Karpas-422 (cell line): ENCODE measurements at regions not wholly inside any gene's neighbourhood (a gene's known extent, or its start where the extent isn't known, plus 50 kb on each side); places are given as distances from the start of the nearest gene placed in this dataset.

Experiments
- DNase-seq: peaks from one replicate; pipeline ENCODE4 v3.0.0-alpha.2; 2015
- H2AFZ ChIP-seq: fragments of 200-600 bp; sonication (generic); 2 replicates; pipeline ENCODE4 v1.6.1; 2014; ENCODE audit warnings: antibody characterized with exemption, low read length, mixed read lengths
- H3K27ac ChIP-seq: fragments of 200-600 bp; sonication (generic); 2 replicates; pipeline ENCODE4 v1.5.1; 2014; ENCODE audit warnings: mild to moderate bottlenecking, low read length, moderate library complexity
- H3K27me3 ChIP-seq: fragments of 200-600 bp; sonication (generic); 2 replicates; pipeline ENCODE4 v1.6.1; 2014; ENCODE audit warnings: low read length, mixed read lengths
- H3K36me3 ChIP-seq: fragments of 200-600 bp; sonication (generic); 2 replicates; pipeline ENCODE4 v1.6.1; 2014; ENCODE audit warnings: low read length, mixed read lengths; ENCODE audit not compliant: insufficient read depth
- H3K4me1 ChIP-seq: fragments of 200-600 bp; sonication (generic); 2 replicates; pipeline ENCODE4 v1.6.1; 2014; ENCODE audit warnings: mild to moderate bottlenecking, low read length, mixed read lengths
- H3K4me2 ChIP-seq: fragments of 200-600 bp; sonication (generic); 2 replicates; pipeline ENCODE4 v1.6.1; 2014; ENCODE audit warnings: low read length, low read depth, mild to moderate bottlenecking; ENCODE audit not compliant: poor library complexity, severe bottlenecking
- H3K4me3 ChIP-seq: fragments of 200-600 bp; sonication (generic); 2 replicates; pipeline ENCODE4 v1.5.1; 2014; ENCODE audit warnings: mild to moderate bottlenecking, antibody characterized with exemption, low read length, mixed read lengths
- H3K79me2 ChIP-seq: fragments of 200-600 bp; sonication (generic); 2 replicates; pipeline ENCODE4 v1.6.1; 2014; ENCODE audit warnings: mild to moderate bottlenecking, low read length, mixed read lengths
- H3K9ac ChIP-seq: fragments of 200-600 bp; sonication (generic); 2 replicates; pipeline ENCODE4 v1.6.0; 2014; ENCODE audit warnings: low read length
- H3K9me2 ChIP-seq: fragments of 200-600 bp; sonication (generic), shearing (Covaris generic); replicated peaks from 2 replicates; pipeline ENCODE4 v1.6.0; 2014; ENCODE audit warnings: mild to moderate bottlenecking, low read length, moderate library complexity; ENCODE audit not compliant: insufficient read depth
- H3K9me3 ChIP-seq: fragments of 300-700, 200-600 bp; sonication (generic); 2 replicates; pipeline ENCODE4 v1.6.1; 2014; ENCODE audit warnings: low read length, mixed read lengths
- H4K20me1 ChIP-seq: fragments of 200-600 bp; sonication (generic); 2 replicates; pipeline ENCODE4 v1.6.1; 2014; ENCODE audit warnings: mild to moderate bottlenecking, antibody characterized with exemption, low read length, low read depth; ENCODE audit not compliant: insufficient read depth

DNA sequence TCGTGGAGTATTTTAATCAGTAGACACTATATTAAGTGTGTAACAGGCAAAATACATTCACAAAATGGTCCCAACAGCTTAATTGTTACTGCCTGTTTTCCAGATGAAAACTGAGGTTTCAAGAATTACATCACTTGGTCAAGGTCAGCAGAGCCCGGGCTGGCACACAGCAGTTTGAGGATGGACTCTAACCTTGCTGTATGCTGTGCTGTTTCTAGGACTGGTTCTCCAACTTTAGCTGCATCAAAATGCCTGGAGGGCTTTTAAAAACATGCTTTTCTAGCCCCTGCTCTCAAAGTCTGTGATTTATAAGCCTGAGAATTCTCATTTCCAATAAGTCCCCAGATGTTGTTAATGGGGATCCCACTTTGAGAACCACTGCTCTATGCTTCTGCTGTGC lies 247.1 kb upstream of the FZD8 start:
- Histone ChIP-seq H3K4me2 (no peak overlapping the region), H3K36me3 (no peaks in the 10 kb centered on the region), H3K27me3 (no peaks in the 10 kb centered on the region), H3K79me2 (no peaks in the 10 kb centered on the region), H3K9me3 (no peaks in the 10 kb centered on the region), H3K4me1 (no peaks in the 10 kb centered on the region), H4K20me1 (no peaks in the 10 kb centered on the region), H3K9me2 (no peaks in the 10 kb centered on the region), H3K9ac (no peak overlapping the region), H3K4me3 (no peak overlapping the region), H3K27ac (no peak overlapping the region), H2AFZ (no peak overlapping the region)
- no peak for DNase-seq

DNA sequence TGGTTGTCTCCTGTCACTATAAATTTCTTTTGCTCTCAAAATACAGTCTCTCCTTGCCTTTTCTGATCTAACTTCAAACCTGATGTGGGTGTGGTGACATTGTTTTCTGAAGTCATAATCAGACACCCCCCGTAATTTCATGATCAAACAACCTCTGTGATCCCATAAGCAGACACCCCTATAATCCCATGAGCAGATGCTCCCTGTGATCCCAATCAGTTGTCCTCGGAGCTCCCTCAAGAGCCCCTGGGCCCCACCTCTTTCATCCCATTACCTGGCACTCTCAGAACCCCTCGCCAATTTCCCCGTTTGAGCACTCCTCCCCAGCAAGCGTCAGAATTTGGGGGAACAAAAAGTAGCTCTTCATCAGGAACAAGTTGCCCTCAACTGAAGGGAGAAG lies 246.3 kb upstream of the FZD8 start:
- H3K36me3 ChIP-seq: no peaks in the 10 kb centered on the region
- DNase-seq: no peak

DNA sequence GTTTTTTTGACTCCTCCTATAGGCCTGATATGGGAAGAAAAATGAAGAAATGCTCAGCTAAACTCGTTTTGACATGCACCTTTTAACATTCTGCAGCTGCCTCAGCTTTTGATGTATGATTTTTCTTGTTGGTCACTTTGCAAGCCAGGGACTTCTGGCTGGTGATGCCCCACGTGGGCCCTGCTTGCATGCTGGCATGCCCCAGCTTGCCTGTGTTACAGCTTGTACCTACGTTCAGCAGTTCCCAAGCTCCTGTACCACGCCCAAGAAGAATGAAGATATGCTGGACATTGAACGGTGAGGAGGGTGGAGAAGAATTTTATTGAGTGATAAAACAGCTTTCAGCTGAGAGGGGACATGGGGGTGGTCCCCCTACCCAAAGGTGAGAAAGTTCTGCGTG lies 245.6 kb upstream of the FZD8 start:
- Histone ChIP-seq H3K4me3 (no peak overlapping the region), H2AFZ (no peak overlapping the region), H3K4me2 (no peak overlapping the region), H3K79me2 (no peaks in the 10 kb centered on the region), H4K20me1 (no peaks in the 10 kb centered on the region), H3K9ac (no peak overlapping the region), H3K4me1 (no peaks in the 10 kb centered on the region), H3K36me3 (no peaks in the 10 kb centered on the region), H3K9me3 (no peaks in the 10 kb centered on the region), H3K27ac (no peak overlapping the region), H3K9me2 (no peaks in the 10 kb centered on the region), H3K27me3 (no peaks in the 10 kb centered on the region)
- no peak for DNase-seq

More for the DNA sequence above, 246.3 kb upstream of the FZD8 start:
- Histone ChIP-seq H3K27ac (no peak overlapping the region), H3K9me3 (no peaks in the 10 kb centered on the region), H3K27me3 (no peaks in the 10 kb centered on the region), H3K4me1 (no peaks in the 10 kb centered on the region), H2AFZ (no peak overlapping the region), H3K9me2 (no peaks in the 10 kb centered on the region), H3K4me3 (no peak overlapping the region), H3K4me2 (no peak overlapping the region), H4K20me1 (no peaks in the 10 kb centered on the region), H3K79me2 (no peaks in the 10 kb centered on the region), H3K9ac (no peak overlapping the region)

DNA sequence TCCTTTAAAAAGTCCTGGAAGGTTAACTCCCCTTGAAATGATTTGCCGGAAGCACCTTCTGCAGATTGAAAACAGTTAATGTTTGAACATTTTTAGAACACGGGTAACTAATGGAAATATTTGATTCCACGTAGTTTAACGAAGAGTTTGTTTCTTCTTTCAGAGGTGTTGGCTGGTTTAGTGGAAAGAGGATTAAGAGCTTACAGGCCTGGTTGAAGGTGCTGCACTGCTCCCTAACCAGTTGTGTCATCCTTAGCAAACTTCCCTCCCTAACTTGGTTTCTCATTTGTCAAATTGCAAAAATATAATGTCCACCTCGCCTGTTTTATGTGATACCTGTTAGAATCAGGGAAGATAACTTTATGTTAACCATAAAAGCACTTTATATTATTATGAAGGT lies 243.0 kb upstream of the FZD8 start:
- no peak overlapping the region for H3K4me2 ChIP-seq
- no peaks in the 10 kb centered on the region for H4K20me1 ChIP-seq
- no peaks in the 10 kb centered on the region for H3K4me1 ChIP-seq
- H3K4me3 ChIP-seq: no peak overlapping the region
- H3K36me3 ChIP-seq: no peaks in the 10 kb centered on the region
- no peak overlapping the region for H3K9ac ChIP-seq
- no peaks in the 10 kb centered on the region for H3K27me3 ChIP-seq
- no peak overlapping the region for H2AFZ ChIP-seq
- no peaks in the 10 kb centered on the region for H3K9me2 ChIP-seq
- H3K9me3 ChIP-seq: no peaks in the 10 kb centered on the region
- no peaks in the 10 kb centered on the region for H3K79me2 ChIP-seq
- DNase-seq: no peak
- no peak overlapping the region for H3K27ac ChIP-seq

DNA sequence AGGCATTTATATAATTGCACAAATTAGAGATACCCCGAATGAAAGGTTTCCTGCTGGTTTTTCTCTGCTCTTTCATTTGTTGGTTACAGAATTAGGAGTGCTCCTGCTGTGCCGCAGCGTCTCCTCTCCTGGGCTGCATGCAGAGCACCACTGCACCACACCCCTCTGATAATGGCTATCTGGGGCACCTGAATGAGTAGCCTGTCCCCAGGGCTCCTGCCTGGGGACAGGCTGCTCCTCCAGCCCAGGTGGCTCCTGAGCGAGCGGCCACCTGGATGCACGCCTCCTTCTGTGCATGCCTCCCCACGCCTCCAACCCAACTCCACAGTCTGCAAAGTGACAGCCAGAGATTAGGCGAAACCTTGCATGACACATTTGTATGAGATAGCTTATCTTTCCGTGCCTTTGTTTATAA lies 242.6 kb upstream of the FZD8 start:
- Histone ChIP-seq H2AFZ (no peak overlapping the region), H3K79me2 (no peaks in the 10 kb centered on the region), H4K20me1 (no peaks in the 10 kb centered on the region), H3K4me1 (no peaks in the 10 kb centered on the region), H3K9me3 (no peaks in the 10 kb centered on the region), H3K27me3 (no peaks in the 10 kb centered on the region), H3K4me3 (no peak overlapping the region), H3K36me3 (no peaks in the 10 kb centered on the region), H3K9ac (no peak overlapping the region), H3K27ac (no peak overlapping the region), H3K4me2 (no peak overlapping the region), H3K9me2 (no peaks in the 10 kb centered on the region)
- no peak for DNase-seq

DNA sequence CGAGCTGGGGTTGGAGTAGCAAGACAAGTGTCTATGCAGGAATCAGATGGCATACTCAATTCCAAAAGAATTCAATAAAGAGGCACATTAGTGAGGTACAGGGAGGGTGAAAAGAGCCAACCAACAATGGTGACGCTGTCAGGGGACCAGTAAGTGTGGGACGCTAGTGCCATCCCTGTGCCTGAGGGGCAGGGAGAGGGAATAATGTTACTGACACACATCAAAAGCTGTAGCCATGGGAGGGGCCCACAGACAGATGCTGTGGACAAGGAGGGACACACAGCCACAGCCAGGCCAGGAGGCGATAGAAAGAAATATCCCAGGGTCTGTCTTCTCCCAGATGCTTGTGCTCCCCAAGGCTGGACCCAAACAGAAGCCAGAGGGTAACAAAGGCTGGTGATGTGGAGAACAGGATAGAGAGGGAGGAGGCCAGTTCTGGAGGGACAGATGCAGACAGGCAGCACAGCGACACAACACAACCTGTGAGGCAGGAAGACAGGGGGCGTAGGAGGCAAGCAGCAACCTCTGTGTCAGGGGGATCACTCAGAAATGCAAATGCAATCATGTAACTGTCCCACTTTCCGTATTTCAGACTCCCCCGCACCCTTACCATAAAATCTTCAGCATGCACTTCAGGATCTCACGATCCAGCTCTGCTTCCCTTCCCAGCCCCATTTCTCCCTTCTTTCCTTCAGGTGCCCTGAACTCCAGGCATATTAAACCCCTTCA lies 240.5 kb upstream of the FZD8 start:
- Histone ChIP-seq H4K20me1 (no peaks in the 10 kb centered on the region), H3K27me3 (no peaks in the 10 kb centered on the region), H3K27ac (no peak overlapping the region), H3K9me2 (no peaks in the 10 kb centered on the region), H3K79me2 (no peaks in the 10 kb centered on the region), H3K4me1 (no peaks in the 10 kb centered on the region), H3K9me3 (no peaks in the 10 kb centered on the region), H3K9ac (no peak overlapping the region), H2AFZ (no peak overlapping the region), H3K4me2 (no peak overlapping the region), H3K4me3 (no peak overlapping the region), H3K36me3 (no peaks in the 10 kb centered on the region)
- DNase-seq: no peak

DNA sequence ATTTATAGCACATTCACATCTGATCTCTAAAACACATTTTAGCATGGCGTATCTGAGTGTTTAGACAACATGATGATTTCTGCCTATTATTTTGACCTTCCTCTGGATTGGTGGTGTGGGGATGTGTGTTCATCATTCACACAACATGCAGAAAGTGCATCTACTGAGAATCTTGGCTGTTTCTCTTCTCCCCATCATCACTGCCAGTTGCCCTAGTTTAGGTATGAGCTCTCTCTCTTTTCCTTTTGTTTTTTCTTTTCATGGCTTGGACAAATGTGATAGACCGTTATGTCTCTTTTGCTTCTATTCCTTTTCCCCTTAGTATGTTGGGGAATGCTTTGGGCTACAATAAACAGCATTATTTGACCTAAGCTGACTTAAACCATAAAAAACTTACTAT lies 239.2 kb upstream of the FZD8 start:
- no peaks in the 10 kb centered on the region for H3K36me3 ChIP-seq
- no peak overlapping the region for H3K4me3 ChIP-seq
- H3K9me2 ChIP-seq: no peaks in the 10 kb centered on the region
- no peaks in the 10 kb centered on the region for H3K9me3 ChIP-seq
- no peaks in the 10 kb centered on the region for H3K27me3 ChIP-seq
- H3K4me2 ChIP-seq: no peak overlapping the region
- H3K4me1 ChIP-seq: no peaks in the 10 kb centered on the region
- no peak overlapping the region for H3K27ac ChIP-seq
- no peak overlapping the region for H2AFZ ChIP-seq
- no peak for DNase-seq
- no peaks in the 10 kb centered on the region for H4K20me1 ChIP-seq
- no peaks in the 10 kb centered on the region for H3K79me2 ChIP-seq
- no peak overlapping the region for H3K9ac ChIP-seq

DNA sequence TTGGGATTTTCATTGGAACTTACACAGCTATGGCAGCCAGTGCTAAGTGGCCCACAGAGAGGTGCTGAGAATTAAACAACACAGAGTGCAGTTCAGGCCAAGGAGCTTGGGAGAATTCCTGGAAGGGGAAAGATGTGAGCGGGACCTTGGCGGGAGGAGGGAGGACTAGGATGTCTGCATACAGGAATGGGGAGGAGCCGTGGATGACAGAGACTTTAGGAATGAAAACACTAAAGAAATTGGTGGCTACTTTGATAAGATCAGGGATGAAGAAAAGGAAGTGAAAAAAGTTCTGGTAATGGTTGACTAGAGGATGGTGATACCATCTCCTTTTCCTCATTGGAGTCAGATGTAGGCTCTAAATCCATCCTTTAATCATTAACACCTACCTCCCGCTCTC lies 234.2 kb upstream of the FZD8 start:
- no peaks in the 10 kb centered on the region for H3K4me1 ChIP-seq
- H3K4me3 ChIP-seq: no peak overlapping the region
- no peak overlapping the region for H3K9ac ChIP-seq
- no peaks in the 10 kb centered on the region for H3K27me3 ChIP-seq
- DNase-seq: no peak
- no peaks in the 10 kb centered on the region for H3K9me3 ChIP-seq
- no peak overlapping the region for H3K27ac ChIP-seq
- no peaks in the 10 kb centered on the region for H3K36me3 ChIP-seq
- H2AFZ ChIP-seq: no peak overlapping the region
- no peak overlapping the region for H3K4me2 ChIP-seq
- no peaks in the 10 kb centered on the region for H4K20me1 ChIP-seq
- no peaks in the 10 kb centered on the region for H3K9me2 ChIP-seq
- no peaks in the 10 kb centered on the region for H3K79me2 ChIP-seq
